Heart left ventricle (tissue), 16 donors: ENCODE measurements at regions not wholly inside any gene's neighbourhood (a gene's known extent, or its start where the extent isn't known, plus 50 kb on each side); places are given as distances from the start of the nearest gene placed in this dataset.

Experiments
- ATAC-seq, 4 donors: fragments of 200-7000 bp; cut with Tn5 transposase; one replicate each; pipeline ENCODE4 v1.9.1; 2020 to 2022; ENCODE audit warnings: moderate library complexity in 4 of 4, mild to moderate bottlenecking in 3 of 4, moderate number of reproducible peaks in 1 of 4
- DNase-seq, 5 donors: peaks; one replicate each; pipeline ENCODE4 v3.0.0-alpha.2; 2020
- H3K27ac ChIP-seq, 12 donors: fragments of 200-600 bp; sonication (generic) in 4 of 12; one replicate each; pipeline versions ENCODE4 v1.5.0 to v1.8.0; 2016 to 2022; ENCODE audit warnings: mild to moderate bottlenecking in 2 of 12
- H3K27me3 ChIP-seq, 9 donors: fragments of 200-600 bp; sonication (generic) in 2 of 9; one replicate each; pipeline versions ENCODE4 v1.5.1 to v1.8.0; 2016 to 2022; ENCODE audit warnings: mild to moderate bottlenecking in 3 of 9
- H3K36me3 ChIP-seq, 9 donors: fragments of 200-600 bp; sonication (generic) in 2 of 9; one replicate each; pipeline versions ENCODE4 v1.5.0 to v1.8.0; 2018 to 2022; ENCODE audit warnings: mild to moderate bottlenecking in 2 of 9
- H3K4me1 ChIP-seq, 12 donors: fragments of 200-600 bp; sonication (generic) in 4 of 12; one replicate each; pipeline versions ENCODE4 v1.5.0 to v1.8.0; 2016 to 2022; ENCODE audit warnings: mild to moderate bottlenecking in 3 of 12
- H3K4me3 ChIP-seq, 12 donors: fragments of 200-600 bp; sonication (generic) in 4 of 12; one replicate each; pipeline versions ENCODE4 v1.5.0 to v1.8.0; 2017 to 2022; ENCODE audit warnings: mild to moderate bottlenecking in 9 of 12, moderate library complexity in 4 of 12
- H3K9me3 ChIP-seq, 12 donors: fragments of 200-600 bp; sonication (generic) in 4 of 12; one replicate each; pipeline versions ENCODE4 v1.5.0 to v1.8.0; 2016 to 2022; ENCODE audit warnings: mild to moderate bottlenecking in 1 of 12
- POLR2A ChIP-seq, 2 donors: fragments of 450-650 bp; IDR thresholded peaks; one replicate each; pipeline ENCODE4 v1.6.1; 2017; ENCODE audit warnings: antibody characterized with exemption in 2 of 2, mild to moderate bottlenecking in 2 of 2, moderate library complexity in 2 of 2
- WGBS, 4 donors: extraction: QIAGEN DNeasy Blood & Tissue Kit in 2 of 4; methylation state at CpG; one replicate each; pipeline versions ENCODE4 v1.1.5 to v1.1.7; 2013 to 2018; 5-methylcytosine and 5-hydroxymethylcytosine counted together
- intact Hi-C, 10 donors: fragments of 100-400 bp; cut with DNase I; formaldehyde crosslinking; loops; one replicate each; pipeline versions ENCODE4 v1.11.1 to v1.14.2; 2022
- TF ChIP-seq, protein P1 (sequence below), 12 donors: fragments of 200-600 bp; sonication (generic) in 4 of 12; IDR thresholded peaks; one replicate each; pipeline versions ENCODE4 v1.5.0 to v1.8.0; 2018 to 2022; ENCODE audit warnings: antibody characterized with exemption in 12 of 12, mild to moderate bottlenecking in 5 of 12
- donor health status: ischemic (EF 13 %, LVEDD 7.1; RV severe dilation, severe dysfunction).
- donor health status: healthy with polysubstance abuse.
- donor health status: DM: no; HTN: yes; CAD: no.
- donor health status: DM: no; HTN: no; CAD: no.
- donor health status: ischemic (EF 25% LVEDD 6.9; RV normal size, moderate dysfunction).
- donor health status: ischemic (EF 25% LVEDD 5.7; RV mildly dilated, moderate dysfunction).
- donor health status: healthy.
- donor health status: DM: yes; HTN: yes; CAD: no.
- donor health status: ischemic (EF 35%, LVEDD 5.7; RV mildly dilated, moderate dysfunction).
- donor health status: nonischemic (EF 11% LVEDD 7.7; RV severe dilation, severe dysfunction).
- donor health status: DM: yes; HTN: yes; CAD: no.
- donor health status: PGD.
- donor health status: ischemic (EF 29% LVEDD 5.4; RV normal size, mild dysfunction).
- donor health status: nonischemic (EF 23%, LVEDD 6.1; RV moderate dilation, normal function).

DNA sequence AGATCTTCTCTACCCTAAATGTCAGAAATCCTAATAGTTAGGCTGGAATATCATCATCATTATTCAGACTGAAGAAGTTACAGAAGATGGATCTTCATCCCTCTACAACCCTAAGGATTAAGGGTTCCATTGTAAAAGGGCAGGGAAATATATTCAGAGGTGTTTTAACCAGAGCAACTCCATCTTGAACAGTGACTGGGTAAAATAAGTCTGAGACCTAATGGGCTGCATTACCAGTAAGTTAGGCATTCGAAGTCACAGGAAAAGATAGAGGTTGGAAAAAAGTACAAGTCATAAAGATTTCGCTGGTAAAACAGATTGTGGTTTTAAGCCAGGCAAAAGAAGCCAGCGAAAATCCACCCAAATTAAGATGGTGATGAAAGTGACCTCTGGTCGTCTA lies 968.7 kb downstream of the CNTNAP5 start:
- Histone ChIP-seq H3K4me3 (no peak overlapping the region), H3K27me3 (no peaks in the 10 kb centered on the region), H3K27ac (no peak overlapping the region), H3K9me3 (no peaks in the 10 kb centered on the region), H3K4me1 (no peaks in the 10 kb centered on the region), H3K36me3 (no peaks in the 10 kb centered on the region)
- intact Hi-C loops = no loop called here
- no peak for DNase-seq
- no peak for TF ChIP-seq POLR2A (IDR thresholded peaks at IDR 0.05)
- TF ChIP-seq, protein P1, sequence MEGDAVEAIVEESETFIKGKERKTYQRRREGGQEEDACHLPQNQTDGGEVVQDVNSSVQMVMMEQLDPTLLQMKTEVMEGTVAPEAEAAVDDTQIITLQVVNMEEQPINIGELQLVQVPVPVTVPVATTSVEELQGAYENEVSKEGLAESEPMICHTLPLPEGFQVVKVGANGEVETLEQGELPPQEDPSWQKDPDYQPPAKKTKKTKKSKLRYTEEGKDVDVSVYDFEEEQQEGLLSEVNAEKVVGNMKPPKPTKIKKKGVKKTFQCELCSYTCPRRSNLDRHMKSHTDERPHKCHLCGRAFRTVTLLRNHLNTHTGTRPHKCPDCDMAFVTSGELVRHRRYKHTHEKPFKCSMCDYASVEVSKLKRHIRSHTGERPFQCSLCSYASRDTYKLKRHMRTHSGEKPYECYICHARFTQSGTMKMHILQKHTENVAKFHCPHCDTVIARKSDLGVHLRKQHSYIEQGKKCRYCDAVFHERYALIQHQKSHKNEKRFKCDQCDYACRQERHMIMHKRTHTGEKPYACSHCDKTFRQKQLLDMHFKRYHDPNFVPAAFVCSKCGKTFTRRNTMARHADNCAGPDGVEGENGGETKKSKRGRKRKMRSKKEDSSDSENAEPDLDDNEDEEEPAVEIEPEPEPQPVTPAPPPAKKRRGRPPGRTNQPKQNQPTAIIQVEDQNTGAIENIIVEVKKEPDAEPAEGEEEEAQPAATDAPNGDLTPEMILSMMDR (IDR thresholded peaks at IDR 0.05) = no peak
- ATAC-seq = no peak
- WGBS, 4 donors = 72 to 78% (median 77%) methylated on average over 4 of the region's 4 CpGs

DNA sequence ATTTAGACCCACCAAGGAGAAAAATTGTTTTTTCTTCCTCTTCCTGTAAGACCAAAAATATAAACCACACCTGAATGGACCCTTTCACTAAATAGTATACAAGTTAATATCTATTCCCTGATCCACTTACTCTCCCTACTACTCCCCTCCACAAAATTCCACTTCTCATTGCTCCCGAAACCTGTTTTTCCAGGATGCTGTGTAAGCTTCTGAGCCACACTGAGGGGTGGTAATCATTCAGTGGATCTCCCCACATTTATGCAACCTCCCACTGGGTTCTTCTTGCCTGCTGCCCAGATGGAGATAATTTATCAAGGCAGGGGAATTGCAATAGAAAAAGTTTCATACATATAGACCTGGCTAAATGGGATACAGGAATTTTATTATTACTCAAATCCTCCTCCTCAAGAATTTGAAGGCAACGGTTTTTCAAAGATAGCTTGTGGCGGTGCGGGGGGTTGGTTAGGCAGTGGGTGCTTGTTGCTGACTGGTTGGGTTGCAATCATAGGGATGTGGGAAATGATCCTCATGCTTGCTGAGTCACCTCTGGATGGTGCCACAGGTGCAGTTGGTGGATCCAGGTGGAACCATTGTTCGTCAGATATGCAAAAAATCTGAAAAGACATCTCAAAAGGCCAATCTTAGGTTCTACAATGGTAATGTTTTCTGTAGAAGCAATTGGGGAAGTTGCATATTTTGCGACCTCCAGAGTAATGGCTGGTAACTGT lies 970.3 kb downstream of the CNTNAP5 start:
- no peaks in the 10 kb centered on the region for H3K27me3 ChIP-seq
- 86 to 91% (median 87%) methylated on average over 6 of the region's 6 CpGs for WGBS, 4 donors
- DNase-seq (no peak), ATAC-seq (no peak)
- H3K4me1 ChIP-seq = no peaks in the 10 kb centered on the region
- no peaks in the 10 kb centered on the region for H3K36me3 ChIP-seq
- intact Hi-C loops = no loop called here
- H3K27ac ChIP-seq = no peak overlapping the region
- H3K9me3 ChIP-seq = no peaks in the 10 kb centered on the region
- TF ChIP-seq, protein P1 (IDR thresholded peaks at IDR 0.05) = no peak
- TF ChIP-seq POLR2A (IDR thresholded peaks at IDR 0.05) = no peak
- no peak overlapping the region for H3K4me3 ChIP-seq

DNA sequence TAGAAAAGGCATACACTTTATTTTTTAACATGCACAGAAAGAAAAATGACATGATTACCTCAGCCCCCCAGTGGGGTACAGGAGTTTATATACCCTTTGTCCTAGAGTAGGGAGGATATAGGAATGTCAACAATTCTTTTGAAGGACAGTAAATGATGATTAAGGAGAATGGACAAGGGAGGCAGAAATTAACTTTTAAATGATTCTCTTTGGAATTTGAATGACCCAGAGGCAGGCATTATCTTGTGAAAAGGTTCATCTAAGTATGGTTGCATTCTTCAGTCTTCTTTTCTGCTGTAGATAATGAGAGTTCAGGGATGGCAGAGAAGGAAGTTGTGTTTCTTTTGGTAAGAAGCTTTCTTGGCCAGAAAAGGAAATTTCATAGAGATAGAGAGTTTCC lies 971.3 kb downstream of the CNTNAP5 start:
- Histone ChIP-seq H3K9me3 (no peaks in the 10 kb centered on the region), H3K27me3 (no peaks in the 10 kb centered on the region), H3K4me1 (no peaks in the 10 kb centered on the region), H3K27ac (no peak overlapping the region), H3K36me3 (no peaks in the 10 kb centered on the region), H3K4me3 (no peak overlapping the region)
- DNase-seq (no peak), ATAC-seq (no peak)
- intact Hi-C loops = no loop called here
- no peak for TF ChIP-seq POLR2A (IDR thresholded peaks at IDR 0.05)
- TF ChIP-seq, protein P1 (IDR thresholded peaks at IDR 0.05) = no peak

DNA sequence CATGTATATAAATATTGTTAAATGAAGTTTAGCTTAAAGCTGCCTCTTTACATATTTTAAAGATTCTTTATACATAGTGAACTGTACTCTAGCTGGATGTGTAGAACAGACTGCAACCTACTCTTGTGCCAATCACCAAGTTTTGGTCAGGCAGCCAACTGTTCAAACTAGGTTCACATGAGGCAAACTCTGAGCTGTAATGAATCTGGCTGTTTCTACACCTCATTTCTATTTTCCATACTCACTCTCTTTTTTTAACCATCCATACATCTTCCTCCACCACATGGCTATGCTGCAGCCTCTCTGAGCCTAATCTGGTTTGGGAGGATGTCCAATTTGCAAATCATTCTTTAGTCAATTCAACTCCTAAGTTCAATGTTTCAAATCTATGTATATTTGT lies 974.8 kb downstream of the CNTNAP5 start:
- no peaks in the 10 kb centered on the region for H3K9me3 ChIP-seq
- H3K4me1 ChIP-seq = no peaks in the 10 kb centered on the region
- H3K27me3 ChIP-seq = no peaks in the 10 kb centered on the region
- ATAC-seq (no peak), DNase-seq (no peak)
- no peak for TF ChIP-seq POLR2A (IDR thresholded peaks at IDR 0.05)
- TF ChIP-seq, protein P1 (IDR thresholded peaks at IDR 0.05) = no peak
- H3K36me3 ChIP-seq = no peaks in the 10 kb centered on the region
- intact Hi-C loops = no loop called here
- no peak overlapping the region for H3K27ac ChIP-seq
- H3K4me3 ChIP-seq = no peak overlapping the region
